ENCODE measurements at regions not wholly inside any gene's neighbourhood (a gene's known extent, or its start where the extent isn't known, plus 50 kb on each side); places are given as distances from the start of the nearest gene placed in this dataset.

DNA sequence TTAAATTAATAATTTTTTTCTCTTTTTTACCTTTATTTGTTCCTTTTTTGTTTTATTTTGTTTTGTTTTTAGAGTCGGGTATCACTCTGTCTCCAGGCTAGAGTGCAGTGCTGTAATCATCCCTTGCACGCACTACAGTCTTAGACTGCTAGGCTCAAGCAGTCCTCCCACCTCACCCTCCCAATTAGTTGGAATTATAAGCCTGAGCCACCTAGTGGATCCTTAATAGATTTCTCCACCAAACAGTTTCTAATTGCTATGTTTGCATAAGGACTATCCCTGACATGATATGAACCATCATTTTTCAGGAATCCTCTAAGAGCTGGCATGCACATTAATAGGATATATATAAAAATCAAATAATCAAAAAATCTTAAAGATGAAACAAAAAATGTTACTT lies 993.2 kb downstream of the OTOL1 start:
- POLR2A ChIA-PET = no interaction called here
- Histone ChIP-seq H3K27me3 (ENCODE audit: insufficient read depth, low read length) (no peaks in the 10 kb centered on the region), H3K4me2 (ENCODE audit: low read length) (no peak overlapping the region), H3K4me3 (replicated peaks in 1 of 2; ENCODE audit: low read depth in 1 of 2, low read length in 2 of 2) (no peak overlapping the region), H3K9me2 (ENCODE audit: insufficient read depth) (peaks cover 8% of the 10 kb centered on the region; the same call in 1 of the 2 replicates), H3K79me2 (ENCODE audit: insufficient read depth, low read length) (no peaks in the 10 kb centered on the region), H3K36me3 (ENCODE audit: control insufficient read depth in 1 of 2, insufficient read depth in 2 of 2, low read length in 2 of 2) (no peaks in the 10 kb centered on the region), H3K4me1 (ENCODE audit: control insufficient read depth in 1 of 2, insufficient read depth in 2 of 2, low read length in 2 of 2) (0 out of 4 replicates have a peak, but pooled peaks cover 0 to 6% of the 10 kb centered on the region in 2 experiments), H3K9ac (ENCODE audit: low read length) (no peak overlapping the region), H4K20me1 (ENCODE audit: insufficient read depth) (no peaks in the 10 kb centered on the region), H2AFZ (ENCODE audit: low read depth, low read length, poor library complexity, severe bottlenecking) (no peak overlapping the region), H3K27ac (ENCODE audit: low read depth, low read length) (no peak overlapping the region), H3K9me3 (ENCODE audit: control insufficient read depth in 1 of 2, insufficient read depth in 1 of 2, low read depth in 1 of 2, low read length in 2 of 2) (no peaks in the 10 kb centered on the region)
- no TSS peak for BruUV-seq (replicated peaks)
- peak; percentile 81 for ATAC-seq
- RAD21 ChIA-PET (ENCODE audit: low non-redundant PET in 1 of 2, low total read pairs in 2 of 2, uncharacterized antibody in 2 of 2, unreplicated experiment in 2 of 2) = no interaction called here
- intact Hi-C loops (cut with micrococcal nuclease) = no loop called here
- peak; percentile 8 for DNase-seq (ENCODE audit: low read depth, low spot score)
- peak; percentile 26; the same call in 1 of the 2 replicates for TF ChIP-seq RAD21 (IDR thresholded peaks at IDR 0.05; ENCODE audit: low read depth)
- TF ChIP-seq, protein P1, sequence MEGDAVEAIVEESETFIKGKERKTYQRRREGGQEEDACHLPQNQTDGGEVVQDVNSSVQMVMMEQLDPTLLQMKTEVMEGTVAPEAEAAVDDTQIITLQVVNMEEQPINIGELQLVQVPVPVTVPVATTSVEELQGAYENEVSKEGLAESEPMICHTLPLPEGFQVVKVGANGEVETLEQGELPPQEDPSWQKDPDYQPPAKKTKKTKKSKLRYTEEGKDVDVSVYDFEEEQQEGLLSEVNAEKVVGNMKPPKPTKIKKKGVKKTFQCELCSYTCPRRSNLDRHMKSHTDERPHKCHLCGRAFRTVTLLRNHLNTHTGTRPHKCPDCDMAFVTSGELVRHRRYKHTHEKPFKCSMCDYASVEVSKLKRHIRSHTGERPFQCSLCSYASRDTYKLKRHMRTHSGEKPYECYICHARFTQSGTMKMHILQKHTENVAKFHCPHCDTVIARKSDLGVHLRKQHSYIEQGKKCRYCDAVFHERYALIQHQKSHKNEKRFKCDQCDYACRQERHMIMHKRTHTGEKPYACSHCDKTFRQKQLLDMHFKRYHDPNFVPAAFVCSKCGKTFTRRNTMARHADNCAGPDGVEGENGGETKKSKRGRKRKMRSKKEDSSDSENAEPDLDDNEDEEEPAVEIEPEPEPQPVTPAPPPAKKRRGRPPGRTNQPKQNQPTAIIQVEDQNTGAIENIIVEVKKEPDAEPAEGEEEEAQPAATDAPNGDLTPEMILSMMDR (IDR thresholded peaks at IDR 0.05 in 2 of 3, conservative IDR thresholded peaks at IDR 0.05 in 1 of 3; ENCODE audit: borderline replicate concordance in 1 of 3, insufficient read depth in 1 of 3, low read depth in 2 of 3, low read length in 2 of 3) = peak; percentile 11 to 22 (median 12); a peak in 3 of 6 replicates
- no peak for TF ChIP-seq ZFX (IDR thresholded peaks at IDR 0.05)
- CTCF ChIA-PET = no interaction called here

DNA sequence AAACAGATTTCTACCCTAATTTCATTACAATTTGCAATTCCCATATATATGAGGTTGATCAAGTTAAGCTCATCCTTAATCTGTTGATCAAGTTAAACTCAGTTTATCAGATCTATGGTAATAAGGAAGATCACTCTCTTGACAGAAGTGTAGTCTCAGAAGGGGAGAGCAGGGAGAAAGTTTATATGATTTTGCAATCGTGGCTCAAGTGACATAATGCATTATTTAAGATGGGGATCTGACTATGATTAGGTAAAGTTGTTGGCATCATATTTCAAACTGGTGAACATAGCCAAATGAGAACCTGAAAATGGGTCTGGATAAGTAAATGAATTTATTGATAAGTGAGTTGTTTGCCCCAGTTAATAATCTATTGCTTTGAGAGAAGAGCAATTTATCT lies 995.3 kb downstream of the OTOL1 start:
- H2AFZ ChIP-seq (ENCODE audit: low read depth, low read length, poor library complexity, severe bottlenecking) = no peak overlapping the region

More for the DNA sequence above, 995.3 kb downstream of the OTOL1 start:
- intact Hi-C loops (cut with micrococcal nuclease) = no loop called here
- ATAC-seq (no peak), DNase-seq (ENCODE audit: low read depth, low spot score) (no peak)
- Histone ChIP-seq H3K36me3 (ENCODE audit: control insufficient read depth in 1 of 2, insufficient read depth in 2 of 2, low read length in 2 of 2) (no peaks in the 10 kb centered on the region), H3K27me3 (ENCODE audit: insufficient read depth, low read length) (no peaks in the 10 kb centered on the region), H3K4me2 (ENCODE audit: low read length) (no peak overlapping the region), H3K79me2 (ENCODE audit: insufficient read depth, low read length) (no peaks in the 10 kb centered on the region), H3K27ac (ENCODE audit: low read depth, low read length) (no peak overlapping the region), H3K9me3 (ENCODE audit: control insufficient read depth in 1 of 2, insufficient read depth in 1 of 2, low read depth in 1 of 2, low read length in 2 of 2) (no peaks in the 10 kb centered on the region), H3K9me2 (ENCODE audit: insufficient read depth) (peaks cover 8% of the 10 kb centered on the region; the same call in 1 of the 2 replicates), H3K4me1 (ENCODE audit: control insufficient read depth in 1 of 2, insufficient read depth in 2 of 2, low read length in 2 of 2) (0 out of 4 replicates have a peak, but pooled peaks cover 0 to 6% of the 10 kb centered on the region in 2 experiments), H3K4me3 (replicated peaks in 1 of 2; ENCODE audit: low read depth in 1 of 2, low read length in 2 of 2) (no peak overlapping the region), H3K9ac (ENCODE audit: low read length) (no peak overlapping the region), H4K20me1 (ENCODE audit: insufficient read depth) (no peaks in the 10 kb centered on the region)
- CTCF ChIA-PET = no interaction called here
- TF ChIP-seq POLR2A (IDR thresholded peaks at IDR 0.05; ENCODE audit: borderline replicate concordance, extremely low read depth, insufficient read depth, insufficient read length) (no peak), FOSL1 (IDR thresholded peaks at IDR 0.05; ENCODE audit: low read depth) (no peak), YY1 (IDR thresholded peaks at IDR 0.05; ENCODE audit: extremely low read depth, insufficient replicate concordance, low read depth, low read length) (no peak), RAD21 (IDR thresholded peaks at IDR 0.05; ENCODE audit: low read depth) (no peak), ZFX (IDR thresholded peaks at IDR 0.05) (no peak), ELF1 (IDR thresholded peaks at IDR 0.05; ENCODE audit: borderline replicate concordance, low read depth) (no peak), POLR2AphosphoS5 (IDR thresholded peaks at IDR 0.05; ENCODE audit: low read depth, low read length) (no peak), EZH2phosphoT487 (IDR thresholded peaks at IDR 0.05; ENCODE audit: borderline replicate concordance) (no peak), TCF7L2 (IDR thresholded peaks at IDR 0.05; ENCODE audit: borderline replicate concordance, extremely low read depth, insufficient read depth, insufficient read length) (no peak), ZNF274 (IDR thresholded peaks at IDR 0.05; ENCODE audit: low read depth, low read length) (no peak), EGR1 (IDR thresholded peaks at IDR 0.05; ENCODE audit: low read depth) (no peak), JUND (IDR thresholded peaks at IDR 0.05) (no peak), SIN3A (IDR thresholded peaks at IDR 0.05; ENCODE audit: low read depth) (no peak)
- TF ChIP-seq, protein P2, sequence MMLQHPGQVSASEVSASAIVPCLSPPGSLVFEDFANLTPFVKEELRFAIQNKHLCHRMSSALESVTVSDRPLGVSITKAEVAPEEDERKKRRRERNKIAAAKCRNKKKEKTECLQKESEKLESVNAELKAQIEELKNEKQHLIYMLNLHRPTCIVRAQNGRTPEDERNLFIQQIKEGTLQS (IDR thresholded peaks at IDR 0.05) = no peak
- TF ChIP-seq, protein P3, sequence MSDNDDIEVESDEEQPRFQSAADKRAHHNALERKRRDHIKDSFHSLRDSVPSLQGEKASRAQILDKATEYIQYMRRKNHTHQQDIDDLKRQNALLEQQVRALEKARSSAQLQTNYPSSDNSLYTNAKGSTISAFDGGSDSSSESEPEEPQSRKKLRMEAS (IDR thresholded peaks at IDR 0.05) = no peak
- TF ChIP-seq, protein P4, sequence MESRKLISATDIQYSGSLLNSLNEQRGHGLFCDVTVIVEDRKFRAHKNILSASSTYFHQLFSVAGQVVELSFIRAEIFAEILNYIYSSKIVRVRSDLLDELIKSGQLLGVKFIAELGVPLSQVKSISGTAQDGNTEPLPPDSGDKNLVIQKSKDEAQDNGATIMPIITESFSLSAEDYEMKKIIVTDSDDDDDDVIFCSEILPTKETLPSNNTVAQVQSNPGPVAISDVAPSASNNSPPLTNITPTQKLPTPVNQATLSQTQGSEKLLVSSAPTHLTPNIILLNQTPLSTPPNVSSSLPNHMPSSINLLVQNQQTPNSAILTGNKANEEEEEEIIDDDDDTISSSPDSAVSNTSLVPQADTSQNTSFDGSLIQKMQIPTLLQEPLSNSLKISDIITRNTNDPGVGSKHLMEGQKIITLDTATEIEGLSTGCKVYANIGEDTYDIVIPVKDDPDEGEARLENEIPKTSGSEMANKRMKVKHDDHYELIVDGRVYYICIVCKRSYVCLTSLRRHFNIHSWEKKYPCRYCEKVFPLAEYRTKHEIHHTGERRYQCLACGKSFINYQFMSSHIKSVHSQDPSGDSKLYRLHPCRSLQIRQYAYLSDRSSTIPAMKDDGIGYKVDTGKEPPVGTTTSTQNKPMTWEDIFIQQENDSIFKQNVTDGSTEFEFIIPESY (IDR thresholded peaks at IDR 0.05; ENCODE audit: extremely low read depth, insufficient replicate concordance, low read length) = no peak
- RAD21 ChIA-PET (ENCODE audit: low non-redundant PET in 1 of 2, low total read pairs in 2 of 2, uncharacterized antibody in 2 of 2, unreplicated experiment in 2 of 2) = no interaction called here
- POLR2A ChIA-PET = no interaction called here
- no TSS peak for BruUV-seq (replicated peaks)

Measured in HCT116 (cell line).